Sigmoid colon (tissue), 4 donors: ENCODE measurements at regions not wholly inside any gene's neighbourhood (a gene's known extent, or its start where the extent isn't known, plus 50 kb on each side); places are given as distances from the start of the nearest gene placed in this dataset.

Source experiments
- EP300 ChIP-seq, 4 donors: sonication (generic); formaldehyde crosslinking; IDR thresholded peaks; one replicate each; pipeline ENCODE4 v1.6.1; 2017; ENCODE audit warnings: antibody characterized with exemption in 4 of 4
- POLR2A ChIP-seq, 2 donors: fragments of 450-650 bp; IDR thresholded peaks; one replicate each; pipeline ENCODE4 v1.6.1; 2016; ENCODE audit warnings: antibody characterized with exemption in 2 of 2, mild to moderate bottlenecking in 2 of 2, moderate library complexity in 2 of 2
- POLR2AphosphoS5 ChIP-seq, 4 donors: sonication (generic); formaldehyde crosslinking; IDR thresholded peaks; one replicate each; pipeline ENCODE4 v1.6.1; 2017; ENCODE audit warnings: antibody characterized with exemption in 4 of 4
- TF ChIP-seq, protein P1 (sequence below), 4 experiments: fragments of 450-650 bp in 3 of 4; fragments of 200-600 bp in 1 of 4; IDR thresholded peaks; one replicate each; pipeline ENCODE4 v1.5.1; 2016 to 2019; ENCODE audit warnings: antibody characterized with exemption in 4 of 4, mild to moderate bottlenecking in 3 of 4, moderate library complexity in 2 of 4

GRCh38 chr6:73978330-73978729 is 282.3 kb downstream of the CD109 start:
- TF ChIP-seq, protein P1, sequence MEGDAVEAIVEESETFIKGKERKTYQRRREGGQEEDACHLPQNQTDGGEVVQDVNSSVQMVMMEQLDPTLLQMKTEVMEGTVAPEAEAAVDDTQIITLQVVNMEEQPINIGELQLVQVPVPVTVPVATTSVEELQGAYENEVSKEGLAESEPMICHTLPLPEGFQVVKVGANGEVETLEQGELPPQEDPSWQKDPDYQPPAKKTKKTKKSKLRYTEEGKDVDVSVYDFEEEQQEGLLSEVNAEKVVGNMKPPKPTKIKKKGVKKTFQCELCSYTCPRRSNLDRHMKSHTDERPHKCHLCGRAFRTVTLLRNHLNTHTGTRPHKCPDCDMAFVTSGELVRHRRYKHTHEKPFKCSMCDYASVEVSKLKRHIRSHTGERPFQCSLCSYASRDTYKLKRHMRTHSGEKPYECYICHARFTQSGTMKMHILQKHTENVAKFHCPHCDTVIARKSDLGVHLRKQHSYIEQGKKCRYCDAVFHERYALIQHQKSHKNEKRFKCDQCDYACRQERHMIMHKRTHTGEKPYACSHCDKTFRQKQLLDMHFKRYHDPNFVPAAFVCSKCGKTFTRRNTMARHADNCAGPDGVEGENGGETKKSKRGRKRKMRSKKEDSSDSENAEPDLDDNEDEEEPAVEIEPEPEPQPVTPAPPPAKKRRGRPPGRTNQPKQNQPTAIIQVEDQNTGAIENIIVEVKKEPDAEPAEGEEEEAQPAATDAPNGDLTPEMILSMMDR (IDR thresholded peaks at IDR 0.05) = no peak
- TF ChIP-seq POLR2AphosphoS5 (IDR thresholded peaks at IDR 0.05) = no peak
- no peak for TF ChIP-seq POLR2A (IDR thresholded peaks at IDR 0.05)
- TF ChIP-seq EP300 (IDR thresholded peaks at IDR 0.05) = no peak
